Duodenal mucosa (tissue), 2 donors: ENCODE measurements at regions not wholly inside any gene's neighbourhood (a gene's known extent, or its start where the extent isn't known, plus 50 kb on each side); places are given as distances from the start of the nearest gene placed in this dataset.

Experiments used
- H3K27ac ChIP-seq: one replicate; pipeline ENCODE4 v1.7.0; 2013; ENCODE audit warnings: low read depth, low read length
- H3K27me3 ChIP-seq, 2 donors: one replicate each; pipeline ENCODE4 v1.7.0; 2013; ENCODE audit warnings: low read length in 2 of 2, control low read depth in 1 of 2; ENCODE audit not compliant: insufficient read depth in 2 of 2, control insufficient read depth in 1 of 2
- H3K36me3 ChIP-seq, 2 donors: one replicate each; pipeline ENCODE4 v1.7.0; 2013; ENCODE audit warnings: low read length in 2 of 2, control low read depth in 1 of 2; ENCODE audit not compliant: insufficient read depth in 2 of 2, control insufficient read depth in 1 of 2
- H3K4me1 ChIP-seq, 2 donors: one replicate each; pipeline ENCODE4 v1.7.0; 2013; ENCODE audit warnings: low read length in 2 of 2, control low read depth in 1 of 2; ENCODE audit not compliant: insufficient read depth in 2 of 2, control insufficient read depth in 1 of 2
- H3K4me3 ChIP-seq, 2 donors: one replicate each; pipeline ENCODE4 v1.7.0; 2013; ENCODE audit warnings: low read length in 2 of 2, low read depth in 1 of 2
- H3K9ac ChIP-seq, 2 donors: one replicate each; pipeline ENCODE4 v1.7.0; 2013; ENCODE audit warnings: low read length in 2 of 2, low read depth in 1 of 2
- H3K9me3 ChIP-seq, 2 donors: one replicate each; pipeline ENCODE4 v1.7.0; 2013; ENCODE audit warnings: low read length in 2 of 2, control low read depth in 1 of 2; ENCODE audit not compliant: control insufficient read depth in 1 of 2

DNA sequence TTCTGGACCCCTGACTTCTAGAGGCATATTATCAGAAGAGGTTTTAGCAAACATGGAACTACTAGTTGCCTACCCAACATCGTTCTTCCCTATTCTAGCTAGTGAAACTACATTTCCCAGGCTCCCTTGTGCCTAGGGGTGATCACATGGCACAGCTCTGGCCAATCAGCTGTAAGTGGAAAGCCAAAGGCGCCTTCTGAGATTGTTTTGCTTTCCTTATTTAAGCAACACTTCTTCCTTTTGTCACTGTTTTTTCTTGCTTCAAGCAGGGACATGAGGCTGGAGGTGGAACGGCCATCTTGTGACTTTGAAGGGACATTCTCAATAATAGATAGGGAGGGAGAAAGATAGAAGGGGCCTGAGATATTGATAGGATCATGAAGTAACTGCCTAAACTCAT is 136.7 kb downstream of the ZNF664 start:
- Histone ChIP-seq H3K27ac (no peak overlapping the region), H3K9me3 (no peaks in the 10 kb centered on the region), H3K9ac (no peak overlapping the region), H3K27me3 (no peaks in the 10 kb centered on the region), H3K4me3 (no peak overlapping the region), H3K4me1 (no peaks in the 10 kb centered on the region), H3K36me3 (no peaks in the 10 kb centered on the region)

DNA sequence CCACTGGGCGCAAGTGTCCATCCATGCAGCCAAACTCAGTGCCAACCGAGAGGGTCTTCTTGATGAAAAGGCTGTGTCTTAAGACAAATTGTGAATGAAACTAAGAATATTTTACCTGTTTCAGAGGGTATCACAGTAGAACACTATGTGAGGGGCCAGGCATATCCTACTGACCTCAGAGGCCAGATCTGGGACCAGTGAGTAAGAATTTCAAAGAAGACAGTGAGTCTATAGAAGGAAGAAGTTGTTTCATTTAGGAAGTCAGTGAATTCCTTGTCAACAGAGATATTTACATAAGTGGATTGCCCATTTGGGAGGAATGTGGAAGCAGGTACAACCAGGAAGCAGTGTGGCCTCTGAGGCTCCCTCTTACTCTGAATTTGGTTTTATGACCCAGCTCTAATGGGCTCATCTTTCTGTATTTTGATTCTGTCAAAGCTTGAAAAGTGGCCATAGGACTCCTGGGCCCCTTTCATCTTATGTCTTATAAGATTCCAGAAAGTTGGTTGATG is 137.4 kb downstream of the ZNF664 start:
- Histone ChIP-seq H3K36me3 (no peaks in the 10 kb centered on the region), H3K27ac (no peak overlapping the region), H3K4me1 (no peaks in the 10 kb centered on the region), H3K9me3 (no peaks in the 10 kb centered on the region), H3K4me3 (no peak overlapping the region), H3K9ac (no peak overlapping the region), H3K27me3 (no peaks in the 10 kb centered on the region)

DNA sequence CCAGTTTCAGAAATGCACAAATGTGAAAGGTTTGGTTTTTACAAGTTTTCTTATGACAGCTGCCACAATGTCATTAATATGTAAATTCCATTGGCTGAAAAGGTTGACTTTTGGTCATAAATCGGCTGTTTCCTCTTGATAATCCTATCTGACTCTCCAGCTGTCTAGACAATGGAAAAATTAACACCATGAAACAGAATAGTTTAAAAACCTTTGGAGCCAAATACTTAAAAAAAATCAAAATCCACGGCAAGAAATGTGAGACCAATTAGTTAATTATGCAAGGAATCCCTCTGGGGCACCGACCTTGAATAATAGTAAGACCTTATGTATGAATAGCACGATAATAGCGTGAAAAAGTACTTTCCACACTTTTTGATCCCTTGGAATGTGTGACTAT is 138.0 kb downstream of the ZNF664 start:
- no peak overlapping the region for H3K4me3 ChIP-seq
- H3K27ac ChIP-seq = no peak overlapping the region
- no peaks in the 10 kb centered on the region for H3K9me3 ChIP-seq
- H3K27me3 ChIP-seq = no peaks in the 10 kb centered on the region
- H3K9ac ChIP-seq = no peak overlapping the region
- no peaks in the 10 kb centered on the region for H3K4me1 ChIP-seq
- H3K36me3 ChIP-seq = no peaks in the 10 kb centered on the region

DNA sequence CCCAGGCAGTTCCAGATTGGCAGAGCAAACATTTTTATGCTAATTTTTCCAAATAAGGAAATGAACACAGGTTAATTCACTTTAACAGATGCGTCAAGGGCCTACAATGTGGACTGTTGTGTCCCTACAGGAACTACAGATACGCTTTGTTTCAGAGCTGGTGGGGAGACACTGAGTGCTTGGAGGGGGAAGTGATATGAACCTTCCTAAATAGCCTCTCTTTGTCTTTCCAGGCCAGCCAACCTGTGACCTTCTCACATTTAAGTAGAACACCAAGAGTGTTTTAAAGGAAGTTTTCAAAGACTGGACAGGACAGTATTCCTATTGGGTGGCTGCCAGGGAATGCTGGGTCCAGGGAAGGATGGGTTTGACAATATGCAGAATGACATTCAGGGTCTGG is 141.3 kb downstream of the ZNF664 start:
- H3K27me3 ChIP-seq = no peaks in the 10 kb centered on the region

DNA sequence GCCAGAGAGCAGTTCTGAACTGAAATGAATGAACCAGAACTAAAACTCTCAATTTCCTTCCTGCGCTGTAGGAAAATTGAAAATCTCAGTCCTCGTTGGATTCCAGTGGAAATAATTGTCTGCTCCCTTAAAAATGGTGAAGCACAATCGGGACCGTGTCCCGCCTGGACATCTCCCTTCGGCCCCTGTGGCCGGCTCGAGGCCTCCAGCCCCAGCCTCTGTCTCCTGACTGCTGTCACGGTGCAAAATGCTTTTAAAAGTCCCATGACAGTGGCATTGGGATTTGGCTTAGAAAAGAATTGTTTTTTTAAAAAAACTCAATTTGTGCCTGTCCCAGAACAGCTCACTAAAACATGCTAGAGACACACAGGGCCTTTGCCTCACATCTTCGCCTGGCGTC is 142.5 kb downstream of the ZNF664 start:
- no peak overlapping the region for H3K9ac ChIP-seq
- no peak overlapping the region for H3K27ac ChIP-seq
- H3K36me3 ChIP-seq = no peaks in the 10 kb centered on the region
- H3K4me1 ChIP-seq = no peaks in the 10 kb centered on the region
- no peaks in the 10 kb centered on the region for H3K9me3 ChIP-seq
- no peak overlapping the region for H3K4me3 ChIP-seq
- no peaks in the 10 kb centered on the region for H3K27me3 ChIP-seq

More for the DNA sequence above, 141.3 kb downstream of the ZNF664 start:
- H3K27ac ChIP-seq = no peak overlapping the region
- H3K4me3 ChIP-seq = no peak overlapping the region
- no peaks in the 10 kb centered on the region for H3K36me3 ChIP-seq
- H3K9ac ChIP-seq = no peak overlapping the region
- no peaks in the 10 kb centered on the region for H3K4me1 ChIP-seq
- no peaks in the 10 kb centered on the region for H3K9me3 ChIP-seq

DNA sequence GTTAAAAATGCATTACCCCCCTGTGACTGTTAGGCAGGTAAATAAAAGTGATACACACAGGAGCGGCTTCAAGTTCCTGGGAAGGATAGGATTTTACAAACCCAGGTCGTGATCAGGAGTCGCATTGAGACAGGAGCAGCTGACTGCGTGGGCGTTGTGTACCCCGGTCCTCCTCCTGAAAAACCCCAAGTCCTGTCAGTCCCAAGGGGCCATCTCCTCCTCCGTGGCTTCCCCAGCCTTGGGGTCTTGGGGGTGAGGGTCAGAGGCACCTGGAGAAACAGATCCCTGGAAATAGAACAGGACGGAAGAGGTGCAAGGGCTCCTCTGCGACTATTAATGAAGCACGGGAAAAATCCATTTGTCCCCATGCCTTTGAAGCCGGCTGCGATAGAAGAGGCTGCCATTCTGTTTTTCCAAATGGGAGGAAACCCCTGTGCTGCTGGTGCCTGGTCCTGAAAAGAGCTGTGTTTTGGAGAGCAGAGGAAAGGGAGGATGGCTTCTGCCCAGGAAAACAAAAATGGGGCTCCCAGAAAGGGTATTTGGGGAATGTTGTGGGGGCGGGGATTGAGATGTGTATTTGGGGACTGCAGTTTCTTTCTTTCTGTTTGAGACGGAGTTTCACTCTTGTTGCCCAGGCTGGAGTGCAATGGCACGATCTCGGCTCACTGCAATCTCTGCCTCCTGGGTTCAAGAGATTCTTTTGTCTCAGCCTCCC is 143.1 kb downstream of the ZNF664 start:
- H3K4me3 ChIP-seq = no peak overlapping the region
- no peak overlapping the region for H3K27ac ChIP-seq
- no peaks in the 10 kb centered on the region for H3K4me1 ChIP-seq
- H3K36me3 ChIP-seq = no peaks in the 10 kb centered on the region
- H3K9ac ChIP-seq = no peak overlapping the region
- H3K9me3 ChIP-seq = no peaks in the 10 kb centered on the region
- no peaks in the 10 kb centered on the region for H3K27me3 ChIP-seq

DNA sequence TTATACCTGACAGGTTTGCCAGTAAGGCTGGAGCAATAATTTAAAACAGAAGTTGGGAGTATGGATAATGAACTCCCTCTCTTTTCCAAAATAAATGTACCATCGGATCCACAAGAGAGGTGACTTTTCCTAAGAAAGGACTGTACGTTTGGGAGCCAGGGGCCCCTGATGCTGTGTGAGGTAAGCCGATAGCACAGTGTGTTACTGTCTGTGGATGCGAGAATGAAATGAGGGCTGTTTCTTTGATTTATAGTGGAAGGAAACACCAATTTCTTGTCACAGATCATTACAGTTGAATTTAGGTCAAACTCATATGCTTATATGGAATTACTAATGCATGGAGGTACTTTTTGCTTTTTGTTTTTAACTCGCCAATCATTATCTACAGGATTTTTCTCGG is 147.7 kb downstream of the ZNF664 start:
- no peak overlapping the region for H3K9ac ChIP-seq
- no peak overlapping the region for H3K27ac ChIP-seq
- H3K27me3 ChIP-seq = no peaks in the 10 kb centered on the region
- no peaks in the 10 kb centered on the region for H3K4me1 ChIP-seq
- no peaks in the 10 kb centered on the region for H3K36me3 ChIP-seq
- H3K4me3 ChIP-seq = no peak overlapping the region
- H3K9me3 ChIP-seq = no peaks in the 10 kb centered on the region

DNA sequence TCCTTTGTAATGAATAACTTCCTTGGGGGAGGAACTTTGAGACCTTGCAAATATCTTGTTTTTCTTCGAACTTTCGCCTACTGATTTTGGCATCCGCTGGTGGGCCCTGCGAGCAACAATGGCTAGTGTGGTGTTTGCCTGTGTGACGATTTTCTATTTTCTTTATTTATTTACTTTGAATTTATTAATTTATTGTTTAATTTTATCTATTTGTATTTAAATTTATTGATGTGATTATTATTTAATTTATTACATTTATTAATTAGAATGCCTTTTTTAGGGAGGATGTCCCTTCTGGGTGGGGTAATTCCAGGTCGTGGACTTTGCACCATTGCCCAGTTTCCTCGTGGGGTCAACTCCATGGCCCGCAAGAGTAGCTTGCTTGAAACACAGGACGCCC is 149.7 kb downstream of the ZNF664 start:
- Histone ChIP-seq H3K4me1 (no peaks in the 10 kb centered on the region), H3K27me3 (no peaks in the 10 kb centered on the region), H3K4me3 (no peak overlapping the region), H3K9ac (no peak overlapping the region), H3K36me3 (no peaks in the 10 kb centered on the region), H3K27ac (no peak overlapping the region), H3K9me3 (no peaks in the 10 kb centered on the region)

DNA sequence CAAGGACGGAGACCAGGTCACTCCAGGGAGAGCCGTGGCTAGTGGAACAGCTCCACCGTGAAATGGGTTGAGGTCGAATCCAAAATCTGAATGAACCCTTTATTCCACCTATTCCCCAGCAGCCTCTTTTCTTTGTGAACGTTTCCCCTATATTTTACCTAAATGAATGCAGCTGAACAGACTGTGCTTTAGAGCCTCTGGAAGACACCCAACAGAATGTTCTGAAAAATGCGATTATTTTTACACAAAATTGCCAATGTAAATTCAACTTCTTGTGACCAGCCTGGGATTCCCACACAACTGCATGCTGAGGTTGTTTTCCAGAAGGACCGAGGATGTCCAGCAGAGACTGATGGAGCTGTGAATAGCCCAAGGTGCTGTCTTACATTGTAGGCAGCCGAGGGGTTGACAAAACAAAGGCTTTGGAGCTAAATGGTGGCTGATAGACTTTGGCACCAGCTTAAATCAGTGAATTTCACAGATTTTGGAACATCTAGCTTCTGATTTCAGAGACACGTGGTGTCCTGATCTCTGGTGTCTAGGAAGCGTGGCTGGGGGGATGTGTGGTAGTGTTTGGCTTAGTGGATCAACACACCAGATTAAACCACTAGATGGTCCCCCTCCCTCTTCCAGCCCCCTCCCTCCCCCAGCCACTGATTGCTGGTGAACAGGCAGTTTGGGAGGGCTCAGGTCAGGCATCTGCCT is 150.4 kb downstream of the ZNF664 start:
- no peak overlapping the region for H3K9ac ChIP-seq
- H3K4me1 ChIP-seq = no peaks in the 10 kb centered on the region
- no peaks in the 10 kb centered on the region for H3K36me3 ChIP-seq
- no peak overlapping the region for H3K4me3 ChIP-seq
- no peak overlapping the region for H3K27ac ChIP-seq
- no peaks in the 10 kb centered on the region for H3K9me3 ChIP-seq
- H3K27me3 ChIP-seq = no peaks in the 10 kb centered on the region

DNA sequence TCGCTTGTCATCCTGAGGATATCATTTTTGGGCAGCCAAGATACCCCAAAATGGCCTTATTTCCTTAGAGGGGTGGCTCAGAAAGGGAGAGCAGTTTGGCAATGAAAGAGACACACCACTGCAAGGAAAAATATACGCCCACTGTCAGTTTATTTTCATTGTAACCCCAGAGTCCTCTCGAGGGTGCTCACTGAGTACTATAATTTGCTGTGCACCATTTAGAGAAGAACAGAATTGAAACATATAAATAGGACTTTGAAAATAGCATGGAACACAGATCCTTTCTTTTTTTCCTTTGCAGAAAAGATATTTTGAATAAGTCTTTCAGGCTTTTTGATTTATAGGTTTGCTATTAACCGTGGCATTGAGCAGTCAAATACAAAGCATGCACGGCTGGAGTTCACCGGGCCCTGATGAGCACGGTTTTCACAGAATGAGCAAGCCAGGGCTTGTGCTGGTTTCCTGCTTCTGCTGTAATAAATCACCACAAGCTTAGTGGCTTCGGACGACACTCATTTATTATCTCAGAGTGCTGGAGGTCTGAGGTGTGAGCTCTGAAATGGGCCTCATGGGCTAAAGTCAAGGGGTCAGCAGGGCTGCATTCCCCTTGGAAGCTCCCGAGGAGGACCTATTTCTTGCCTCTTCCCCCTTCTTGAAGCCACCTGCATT is 152.3 kb downstream of the ZNF664 start:
- Histone ChIP-seq H3K4me3 (no peak overlapping the region), H3K9ac (no peak overlapping the region), H3K27me3 (no peaks in the 10 kb centered on the region), H3K36me3 (no peaks in the 10 kb centered on the region), H3K27ac (no peak overlapping the region), H3K9me3 (no peaks in the 10 kb centered on the region), H3K4me1 (no peaks in the 10 kb centered on the region)
